HG02970 (cell line): ENCODE measurements at regions not wholly inside any gene's neighbourhood (a gene's known extent, or its start where the extent isn't known, plus 50 kb on each side); places are given as distances from the start of the nearest gene placed in this dataset.

Experiments
- ATAC-seq: cut with Tn5 transposase; IDR thresholded peaks from one replicate; pipeline ENCODE4 v1.9.1; 2021; ENCODE audit warnings: mild to moderate bottlenecking, moderate library complexity, moderate number of reproducible peaks; ENCODE audit not compliant: unreplicated experiment, low FRiP score

GRCh38 chr16:72298961-72299360 lies 127.0 kb upstream of the PMFBP1 start:
- no peak for ATAC-seq

- ATAC-seq, result no peak
Observed at GRCh38 chr16:72295914-72296313, 124.0 kb upstream of the PMFBP1 start.

GRCh38 chr16:72291531-72291981 lies 119.6 kb upstream of the PMFBP1 start:
- ATAC-seq, result no peak

- ATAC-seq, result no peak
Observed at GRCh38 chr16:72291121-72291520, 119.2 kb upstream of the PMFBP1 start.

- ATAC-seq, result no peak
Observed at GRCh38 chr16:72287649-72288048, 115.7 kb upstream of the PMFBP1 start.

- no peak for ATAC-seq
Observed at GRCh38 chr16:72286936-72287620, 115.1 kb upstream of the PMFBP1 start.

GRCh38 chr16:72285728-72286127 lies 113.8 kb upstream of the PMFBP1 start:
- ATAC-seq, result no peak

- no peak for ATAC-seq
Observed at GRCh38 chr16:72285324-72285723, 113.4 kb upstream of the PMFBP1 start.

GRCh38 chr16:72284042-72284789 lies 112.3 kb upstream of the PMFBP1 start:
- no peak for ATAC-seq

- no peak for ATAC-seq
Observed at GRCh38 chr16:72282362-72282761, 110.4 kb upstream of the PMFBP1 start.

GRCh38 chr16:72278301-72278700 lies 106.3 kb upstream of the PMFBP1 start:
- no peak for ATAC-seq

GRCh38 chr16:72277749-72278148 lies 105.8 kb upstream of the PMFBP1 start:
- ATAC-seq, result no peak

GRCh38 chr16:72271699-72272240 lies 99.8 kb upstream of the PMFBP1 start:
- ATAC-seq, result no peak

- no peak for ATAC-seq
Observed at GRCh38 chr16:72270531-72270930, 98.6 kb upstream of the PMFBP1 start.

GRCh38 chr16:72266836-72267235 lies 94.9 kb upstream of the PMFBP1 start:
- no peak for ATAC-seq

GRCh38 chr16:72264771-72265170 lies 92.8 kb upstream of the PMFBP1 start:
- ATAC-seq, result no peak

GRCh38 chr16:72262711-72263110 lies 90.8 kb upstream of the PMFBP1 start:
- ATAC-seq, result no peak

GRCh38 chr16:72261127-72261526 lies 89.2 kb upstream of the PMFBP1 start:
- no peak for ATAC-seq

- no peak for ATAC-seq
Observed at GRCh38 chr16:72256398-72257066, 84.6 kb upstream of the PMFBP1 start.

- ATAC-seq, result no peak
Observed at GRCh38 chr16:72255786-72256185, 83.8 kb upstream of the PMFBP1 start.

- ATAC-seq, result no peak
Observed at GRCh38 chr16:72247821-72248253, 75.9 kb upstream of the PMFBP1 start.
